IMR-90 (cell line): ENCODE measurements at regions not wholly inside any gene's neighbourhood (a gene's known extent, or its start where the extent isn't known, plus 50 kb on each side); places are given as distances from the start of the nearest gene placed in this dataset.

ENCODE experiments used
- ATAC-seq: fragments of 200-7000 bp; cut with Tn5 transposase; 2 replicates; pipeline ENCODE4 v1.9.1; 2020; ENCODE audit warnings: low read depth, mild to moderate bottlenecking, moderate library complexity
- BruUV-seq: library from RNA; stranded (reverse); fragments of 400-500 nt; replicated peaks from 2 replicates; lab custom pipeline; 2021; lab: Mats Ljungman, UMichigan
- CTCF ChIA-PET: fragments of 300-600 bp; formaldehyde crosslinking; extraction: SDS; loops from one replicate; lab custom pipeline; 2021; ENCODE audit warnings: antibody characterized with exemption; lab: Yijun Ruan, JAX
- POLR2A ChIA-PET: fragments of 300-600 bp; sonication (Branson Sonifier 250); formaldehyde crosslinking; loops from one replicate; lab custom pipeline; 2022; ENCODE audit warnings: antibody characterized with exemption; ENCODE audit not compliant: unreplicated experiment; lab: Charles Lee
- DNase-seq: peaks from one replicate; pipeline ENCODE4 v3.0.0; 2013
- H2AFZ ChIP-seq: replicated peaks from 2 replicates; pipeline ENCODE3; 2013; ENCODE audit warnings: low read length, mild to moderate bottlenecking; ENCODE audit not compliant: poor library complexity
- H2AK5ac ChIP-seq: 2 replicates; pipeline ENCODE4 v1.6.1; 2013; ENCODE audit warnings: low read depth, low read length, inconsistent platforms
- H2AK9ac ChIP-seq: replicated peaks from 2 replicates; pipeline ENCODE3; 2013; ENCODE audit warnings: mild to moderate bottlenecking, low read depth, low read length, moderate library complexity; ENCODE audit not compliant: poor library complexity
- H2BK120ac ChIP-seq: 2 replicates; pipeline ENCODE4 v1.6.1; 2013; ENCODE audit warnings: low read depth, low read length, inconsistent platforms
- H2BK15ac ChIP-seq: 3 replicates; pipeline ENCODE4 v1.6.1; 2013; ENCODE audit warnings: low read depth, low read length, inconsistent platforms
- H2BK20ac ChIP-seq: 2 replicates; pipeline ENCODE4 v1.6.1; 2013; ENCODE audit warnings: low read depth, mild to moderate bottlenecking, inconsistent platforms, low read length, moderate library complexity
- H2BK5ac ChIP-seq: 2 replicates; pipeline ENCODE4 v1.6.1; 2013; ENCODE audit warnings: mild to moderate bottlenecking, low read depth, low read length, inconsistent platforms; ENCODE audit not compliant: poor library complexity, severe bottlenecking
- H3K14ac ChIP-seq: replicated peaks from 2 replicates; pipeline ENCODE4 v1.6.1; 2013; ENCODE audit warnings: low read depth, low read length, inconsistent platforms
- H3K18ac ChIP-seq: 2 replicates; pipeline ENCODE4 v1.6.1; 2013; ENCODE audit warnings: low read depth, low read length, control low read depth
- H3K23ac ChIP-seq: 2 replicates; pipeline ENCODE4 v1.6.1; 2013; ENCODE audit warnings: low read depth, low read length, inconsistent platforms
- H3K27ac ChIP-seq: 2 replicates; pipeline ENCODE4 v1.5.1; 2013; ENCODE audit warnings: mild to moderate bottlenecking, control low read depth, low read length; ENCODE audit not compliant: insufficient read depth
- H3K27me3 ChIP-seq: 2 replicates; pipeline ENCODE4 v1.6.1; 2013; ENCODE audit warnings: low read length; ENCODE audit not compliant: control insufficient read depth, insufficient read depth
- H3K36me3 ChIP-seq: 2 replicates; pipeline ENCODE4 v1.6.1; 2013; ENCODE audit warnings: low read length, mixed read lengths; ENCODE audit not compliant: control insufficient read depth, insufficient read depth
- H3K4ac ChIP-seq: 2 replicates; pipeline ENCODE4 v1.6.1; 2013; ENCODE audit warnings: low read depth, low read length, inconsistent platforms
- H3K4me1 ChIP-seq: 2 replicates; pipeline ENCODE4 v1.6.1; 2013; ENCODE audit warnings: low read length, mixed read lengths; ENCODE audit not compliant: control insufficient read depth, insufficient read depth
- H3K4me2 ChIP-seq: 2 replicates; pipeline ENCODE4 v1.6.1; 2013; ENCODE audit warnings: low read depth, mild to moderate bottlenecking, control low read depth, low read length, moderate library complexity
- H3K4me3 ChIP-seq: 2 replicates; pipeline ENCODE4 v1.5.1; 2013; ENCODE audit warnings: low read depth, mild to moderate bottlenecking, control low read depth, low read length, moderate library complexity; ENCODE audit not compliant: insufficient read depth
- H3K56ac ChIP-seq: 2 replicates; pipeline ENCODE4 v1.6.1; 2013; ENCODE audit warnings: low read length, inconsistent platforms; ENCODE audit not compliant: insufficient read depth; ENCODE audit errors: extremely low read depth
- H3K79me1 ChIP-seq, 2 experiments: 2 replicates each; pipeline ENCODE4 v1.6.1; 2013; ENCODE audit warnings: low read length in 2 of 2, inconsistent platforms in 1 of 2, low read depth in 1 of 2
- H3K9ac ChIP-seq: 2 replicates; pipeline ENCODE4 v1.6.1; 2013; ENCODE audit warnings: low read depth, low read length, control low read depth
- H3K9me1 ChIP-seq: 2 replicates; pipeline ENCODE4 v1.6.1; 2013; ENCODE audit warnings: low read length, inconsistent platforms; ENCODE audit not compliant: insufficient read depth
- H3K9me3 ChIP-seq: 2 replicates; pipeline ENCODE4 v1.6.1; 2013; ENCODE audit warnings: low read length; ENCODE audit not compliant: control insufficient read depth, insufficient read depth
- H4K20me1 ChIP-seq: 2 replicates; pipeline ENCODE4 v1.6.1; 2013; ENCODE audit warnings: low read length, inconsistent platforms; ENCODE audit not compliant: insufficient read depth
- H4K5ac ChIP-seq: 2 replicates; pipeline ENCODE4 v1.6.1; 2013; ENCODE audit warnings: mild to moderate bottlenecking, low read depth, low read length, control low read depth
- H4K8ac ChIP-seq, 2 experiments: 2 replicates each; pipeline ENCODE4 v1.6.1; 2013; ENCODE audit warnings: low read depth in 2 of 2, low read length in 2 of 2, control low read depth in 1 of 2, inconsistent platforms in 1 of 2
- H4K91ac ChIP-seq: 2 replicates; pipeline ENCODE4 v1.6.1; 2013; ENCODE audit warnings: low read depth, low read length, inconsistent platforms; ENCODE audit not compliant: insufficient read depth
- CEBPB ChIP-seq: IDR thresholded peaks from 2 replicates; pipeline ENCODE4 v1.6.1; 2012; ENCODE audit warnings: low read depth, low read length, improper control_type of control experiment
- CHD1 ChIP-seq: IDR thresholded peaks from 2 replicates; pipeline ENCODE4 v1.6.1; 2012; ENCODE audit warnings: low read depth, low read length, improper control_type of control experiment
- CTCF ChIP-seq: conservative IDR thresholded peaks from 2 replicates; pipeline ENCODE4 v1.5.1; 2012; ENCODE audit warnings: mild to moderate bottlenecking, low read depth, low read length, improper control_type of control experiment
- ELK1 ChIP-seq: fragments of 150-350 bp; IDR thresholded peaks from 2 replicates; pipeline ENCODE4 v1.6.1; 2016; ENCODE audit warnings: low read depth, mild to moderate bottlenecking, low read length, moderate library complexity, borderline replicate concordance
- FOS ChIP-seq: fragments of 150-350 bp; IDR thresholded peaks from 2 replicates; pipeline ENCODE4 v1.6.1; 2016; ENCODE audit warnings: low read depth, low read length
- MAFK ChIP-seq: IDR thresholded peaks from 2 replicates; pipeline ENCODE4 v1.6.1; 2012; ENCODE audit warnings: low read depth, low read length, improper control_type of control experiment
- MAZ ChIP-seq: IDR thresholded peaks from 2 replicates; pipeline ENCODE4 v1.6.1; 2012; ENCODE audit warnings: low read depth, mild to moderate bottlenecking, low read length, improper control_type of control experiment, moderate library complexity, borderline replicate concordance
- MXI1 ChIP-seq: IDR thresholded peaks from 2 replicates; pipeline ENCODE4 v1.6.1; 2012; ENCODE audit warnings: low read depth, mild to moderate bottlenecking, low read length, moderate library complexity, borderline replicate concordance
- NFE2L2 ChIP-seq: fragments of 150-350 bp; IDR thresholded peaks from 2 replicates; pipeline ENCODE4 v1.6.1; 2016; ENCODE audit warnings: low read depth, mild to moderate bottlenecking, low read length
- RCOR1 ChIP-seq: IDR thresholded peaks from 2 replicates; pipeline ENCODE4 v1.6.1; 2012; ENCODE audit warnings: mild to moderate bottlenecking, low read length, improper control_type of control experiment; ENCODE audit not compliant: insufficient replicate concordance
- RFX5 ChIP-seq: IDR thresholded peaks from 2 replicates; pipeline ENCODE4 v1.8.0; 2012; ENCODE audit warnings: low read depth, mild to moderate bottlenecking, low read length, moderate library complexity
- SMC3 ChIP-seq: fragments of 150-350 bp; IDR thresholded peaks from 2 replicates; pipeline ENCODE4 v1.6.1; 2016; ENCODE audit warnings: low read depth, mild to moderate bottlenecking, antibody characterized with exemption, low read length, moderate library complexity
- USF2 ChIP-seq: fragments of 150-350 bp; IDR thresholded peaks from 2 replicates; pipeline ENCODE4 v1.6.1; 2017; ENCODE audit warnings: mild to moderate bottlenecking, antibody characterized with exemption, low read length, low read depth
- WGBS, 2 experiments: methylation state at CpG; one replicate each; pipeline versions ENCODE4 v1.1.5 to v1.1.7; 2013; ENCODE audit warnings: missing lambda C conversion rate in 2 of 2; ENCODE audit not compliant: insufficient read length in 1 of 2; ENCODE audit errors: extremely low coverage in 2 of 2; 5-methylcytosine and 5-hydroxymethylcytosine counted together
- dilution Hi-C: fragments of 300-500 bp; cut with HindIII; formaldehyde crosslinking; loops from one replicate; pipeline ENCODE4 v1.14.3; 2018; ENCODE audit warnings: low sequenced_read_pairs; ENCODE audit not compliant: unreplicated experiment
- in situ Hi-C: fragments of 300-500 bp; cut with MboI; formaldehyde crosslinking; loops from 3 replicates; pipeline ENCODE4 v1.14.3; 2019; ENCODE audit warnings: low sequenced_read_pairs, inconsistent platforms, mixed read lengths
- intact Hi-C: fragments of 100-400 bp; cut with micrococcal nuclease; formaldehyde crosslinking; loops from 2 replicates; pipeline ENCODE4 v1.10.0; 2022

GRCh38 chr2:14140009-14140550 lies 492.4 kb upstream of the LRATD1 start:
- H3K4me1 ChIP-seq = no peaks in the 10 kb centered on the region
- no peak overlapping the region for H3K56ac ChIP-seq
- H3K27me3 ChIP-seq = no peaks in the 10 kb centered on the region
- ATAC-seq = no peak
- no peak overlapping the region for H4K8ac ChIP-seq
- no TSS peak for BruUV-seq
- H3K9me1 ChIP-seq = no peaks in the 10 kb centered on the region
- no peaks in the 10 kb centered on the region for H3K79me1 ChIP-seq
- H3K9ac ChIP-seq = no peak overlapping the region
- in situ Hi-C loops (no loop called here), dilution Hi-C loops (no loop called here), intact Hi-C loops (no loop called here)
- no peak overlapping the region for H2BK20ac ChIP-seq
- no CpG with 5 or more reads among the region's 6 CpGs for WGBS, 2 experiments
- peaks cover 2% of the 10 kb centered on the region; the same call in 1 of the 2 replicates for H3K9me3 ChIP-seq
- no peak for DNase-seq
- no peak overlapping the region for H3K4me3 ChIP-seq
- no peak overlapping the region for H2AK9ac ChIP-seq
- no peaks in the 10 kb centered on the region for H3K36me3 ChIP-seq
- H3K27ac ChIP-seq = no peak overlapping the region
- ChIA-PET POLR2A (no interaction called here), CTCF (no interaction called here)
- no peak overlapping the region for H4K91ac ChIP-seq
- no peak overlapping the region for H2BK120ac ChIP-seq
- no peak overlapping the region for H2BK5ac ChIP-seq
- H2AFZ ChIP-seq = no peak overlapping the region
- H2BK15ac ChIP-seq = no peak overlapping the region
- H3K4ac ChIP-seq = no peak overlapping the region
- no peak overlapping the region for H4K5ac ChIP-seq
- H3K14ac ChIP-seq = no peak overlapping the region
- H3K4me2 ChIP-seq = no peak overlapping the region
- H4K20me1 ChIP-seq = no peaks in the 10 kb centered on the region
- H2AK5ac ChIP-seq = no peak overlapping the region
- H3K23ac ChIP-seq = no peak overlapping the region
- no peak overlapping the region for H3K18ac ChIP-seq
- TF ChIP-seq ELK1 (no peak), NFE2L2 (no peak), USF2 (no peak), SMC3 (no peak), MAFK (no peak), FOS (no peak), MXI1 (no peak), MAZ (no peak), CHD1 (no peak), CTCF (no peak), CEBPB (no peak), RFX5 (no peak), RCOR1 (no peak)
